C4-2B (cell line): ENCODE measurements at regions not wholly inside any gene's neighbourhood (a gene's known extent, or its start where the extent isn't known, plus 50 kb on each side); places are given as distances from the start of the nearest gene placed in this dataset.

Experiments used
- ZFX ChIP-seq: fragments of 450-650 bp; IDR thresholded peaks from 2 replicates; pipeline ENCODE4 v1.6.1; 2017
- TF ChIP-seq, protein P1 (sequence below): fragments of 450-650 bp; conservative IDR thresholded peaks from 2 replicates; pipeline ENCODE4 v1.5.1; 2017; ENCODE audit warnings: mild to moderate bottlenecking

DNA sequence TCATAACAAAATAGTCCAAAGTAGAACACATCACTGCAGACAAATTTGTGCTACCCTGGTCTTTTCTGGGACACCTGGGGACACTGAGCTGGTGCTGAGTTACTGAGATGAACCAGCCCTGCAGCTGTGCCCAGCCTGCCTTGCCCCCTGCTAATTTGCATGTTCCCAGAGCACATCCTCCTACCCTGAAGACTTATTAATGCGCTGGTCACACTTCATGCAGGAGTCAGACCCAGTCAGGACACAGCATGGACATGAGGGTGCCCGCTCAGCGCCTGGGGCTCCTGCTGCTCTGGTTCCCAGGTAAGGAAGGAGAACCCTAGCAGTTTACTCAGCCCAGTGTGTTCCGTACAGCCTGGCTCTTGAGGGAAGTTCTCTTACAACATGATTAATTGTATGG is 1518.3 kb downstream of the RPIA start:
- TF ChIP-seq, protein P1, sequence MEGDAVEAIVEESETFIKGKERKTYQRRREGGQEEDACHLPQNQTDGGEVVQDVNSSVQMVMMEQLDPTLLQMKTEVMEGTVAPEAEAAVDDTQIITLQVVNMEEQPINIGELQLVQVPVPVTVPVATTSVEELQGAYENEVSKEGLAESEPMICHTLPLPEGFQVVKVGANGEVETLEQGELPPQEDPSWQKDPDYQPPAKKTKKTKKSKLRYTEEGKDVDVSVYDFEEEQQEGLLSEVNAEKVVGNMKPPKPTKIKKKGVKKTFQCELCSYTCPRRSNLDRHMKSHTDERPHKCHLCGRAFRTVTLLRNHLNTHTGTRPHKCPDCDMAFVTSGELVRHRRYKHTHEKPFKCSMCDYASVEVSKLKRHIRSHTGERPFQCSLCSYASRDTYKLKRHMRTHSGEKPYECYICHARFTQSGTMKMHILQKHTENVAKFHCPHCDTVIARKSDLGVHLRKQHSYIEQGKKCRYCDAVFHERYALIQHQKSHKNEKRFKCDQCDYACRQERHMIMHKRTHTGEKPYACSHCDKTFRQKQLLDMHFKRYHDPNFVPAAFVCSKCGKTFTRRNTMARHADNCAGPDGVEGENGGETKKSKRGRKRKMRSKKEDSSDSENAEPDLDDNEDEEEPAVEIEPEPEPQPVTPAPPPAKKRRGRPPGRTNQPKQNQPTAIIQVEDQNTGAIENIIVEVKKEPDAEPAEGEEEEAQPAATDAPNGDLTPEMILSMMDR = no peak
- no peak for TF ChIP-seq ZFX
